Dermis microvascular lymphatic vessel endothelial cell (primary cell): ENCODE measurements at regions not wholly inside any gene's neighbourhood (a gene's known extent, or its start where the extent isn't known, plus 50 kb on each side); places are given as distances from the start of the nearest gene placed in this dataset.

ENCODE experiments used
- DNase-seq, 2 donors: peaks; one replicate each; pipeline versions ENCODE4 v3.0.0 to v3.0.0-alpha.2; 2010; ENCODE audit warnings: low read depth in 2 of 2

DNA sequence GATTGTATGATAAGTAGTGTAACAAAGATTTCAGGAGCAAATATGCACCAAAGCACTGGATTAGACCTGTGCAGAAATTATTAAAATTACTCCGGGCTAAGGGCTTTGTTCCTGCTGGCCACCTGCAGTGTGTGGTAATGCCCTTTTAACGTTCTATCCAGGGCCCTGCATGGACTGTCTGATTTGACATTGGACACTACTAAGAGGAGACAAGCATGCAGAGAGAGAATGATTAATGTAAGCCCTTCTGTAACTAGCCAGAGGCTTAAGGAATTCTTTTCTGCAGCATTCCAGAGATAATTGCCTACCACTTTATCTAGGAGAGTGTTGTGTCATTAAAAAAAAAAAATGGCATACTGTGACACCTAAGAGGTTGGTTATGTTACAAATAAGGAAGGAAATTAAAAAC, 117.0 kb downstream of the PCDH7 start:
- no peak for DNase-seq

DNA sequence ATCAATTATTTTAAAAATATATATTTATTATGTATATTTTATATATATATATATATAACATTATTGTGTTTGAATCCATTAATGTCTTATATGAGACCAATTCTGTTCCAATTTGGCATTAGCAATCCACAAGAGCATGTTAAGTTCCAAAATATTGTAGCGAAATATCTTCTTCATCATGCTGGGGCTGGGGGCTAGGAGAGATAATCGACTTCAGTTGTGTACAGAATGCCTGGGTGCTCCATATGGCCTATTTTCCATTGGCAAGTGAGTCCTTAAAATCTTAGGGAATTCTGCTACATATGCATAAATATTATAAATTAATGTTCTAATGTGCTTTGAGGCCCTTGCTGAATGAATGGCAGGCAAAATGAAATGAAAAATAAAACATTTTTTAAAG, 117.7 kb downstream of the PCDH7 start:
- DNase-seq: no peak

DNA sequence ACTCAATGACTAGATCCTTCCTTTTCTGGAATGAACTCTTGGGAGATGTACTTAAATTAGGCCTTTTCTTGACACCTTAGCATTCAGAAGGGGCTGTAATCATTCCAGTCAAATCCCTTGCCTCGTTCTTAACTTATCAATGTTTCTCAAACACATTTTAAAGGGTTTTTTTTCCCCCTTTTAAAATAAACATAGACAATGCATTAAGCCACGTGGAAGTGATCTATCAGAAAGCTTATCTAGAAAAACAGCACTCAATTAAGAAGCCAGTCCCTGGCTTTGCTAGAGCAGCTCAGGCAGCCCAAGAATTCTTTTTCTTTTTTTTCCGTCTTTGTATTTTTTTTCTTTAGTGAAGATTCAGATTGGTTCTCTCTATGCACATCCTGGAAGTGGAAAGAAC, 118.2 kb downstream of the PCDH7 start:
- no peak for DNase-seq

DNA sequence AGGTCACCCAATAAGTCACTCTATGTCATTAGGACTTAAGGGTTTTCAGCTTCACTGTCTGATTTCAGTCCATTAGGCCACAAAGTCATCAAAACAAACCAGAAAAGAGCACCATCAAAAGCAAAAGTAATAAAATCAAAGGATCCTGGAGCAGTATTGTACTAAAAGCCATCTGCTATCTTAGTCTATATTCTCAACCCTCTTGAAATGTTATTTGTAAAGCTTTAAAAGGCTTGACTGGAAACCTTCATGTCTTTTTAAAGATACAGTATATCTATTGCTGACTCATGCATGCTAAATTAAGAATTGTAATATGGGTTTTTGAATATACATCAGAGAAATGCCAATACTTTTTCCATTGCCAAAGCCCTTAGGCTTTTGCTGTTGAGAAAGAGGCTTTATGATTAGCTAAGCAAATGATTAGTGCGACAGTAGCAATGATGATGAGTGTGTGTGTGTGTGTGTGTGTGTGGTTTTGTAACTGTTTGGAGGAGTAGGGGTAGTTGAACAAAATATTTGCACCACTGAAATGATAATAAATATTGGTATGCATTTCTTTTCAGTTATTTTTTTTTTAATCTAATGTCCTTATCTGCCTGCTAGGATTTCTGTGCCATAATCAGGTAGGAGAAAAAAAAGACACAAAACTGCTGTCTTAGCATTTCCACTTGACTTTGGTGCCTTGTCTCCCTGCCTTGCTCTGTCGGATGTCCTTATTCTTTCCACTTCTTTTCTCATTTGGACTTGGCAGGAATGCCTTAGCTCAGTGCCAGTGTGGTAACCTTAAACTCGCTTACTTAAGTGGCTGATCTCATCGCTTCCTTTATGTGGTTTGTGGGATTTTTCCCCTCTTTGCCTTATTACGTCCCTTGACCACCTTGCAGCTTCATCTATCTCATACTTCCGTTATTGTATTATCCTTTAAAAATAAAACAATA, 119.7 kb downstream of the PCDH7 start:
- DNase-seq: no peak

DNA sequence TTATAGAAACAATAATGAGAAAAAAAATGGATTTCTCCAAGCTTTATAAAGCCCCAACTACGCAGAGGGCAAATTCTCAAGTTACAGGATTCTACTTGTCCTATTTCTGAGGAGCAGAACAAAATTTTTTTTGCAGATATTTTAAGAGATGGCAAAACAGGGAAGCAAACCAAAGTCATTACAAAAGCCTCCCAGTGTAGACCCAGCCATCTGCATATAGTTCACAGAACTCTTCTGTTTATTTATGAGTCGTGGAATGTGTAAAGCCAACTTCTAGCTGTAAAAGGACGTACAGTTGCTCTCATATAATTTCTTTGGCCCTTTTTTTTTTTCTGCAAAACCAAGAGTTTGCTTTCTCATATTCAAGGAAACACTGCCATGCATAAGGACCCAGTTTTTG, 120.4 kb downstream of the PCDH7 start:
- DNase-seq: no peak

DNA sequence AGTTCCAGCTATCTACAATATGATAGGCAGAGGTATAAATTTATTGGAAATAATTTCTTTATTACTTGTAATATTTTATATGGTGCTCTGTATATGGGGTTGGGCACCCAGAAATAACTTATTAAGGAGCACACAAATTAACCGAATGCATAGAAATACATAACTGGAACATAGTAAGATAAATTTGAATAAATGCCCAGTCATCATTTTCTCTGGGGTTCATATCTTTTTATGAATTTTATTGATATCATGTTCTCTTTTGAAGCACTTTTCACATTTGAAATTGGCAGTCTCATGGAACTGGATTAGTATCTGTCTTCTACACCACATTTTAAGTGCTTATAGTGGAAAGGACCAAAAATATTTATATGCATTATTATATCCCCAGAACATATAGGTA, 122.0 kb downstream of the PCDH7 start:
- no peak for DNase-seq

DNA sequence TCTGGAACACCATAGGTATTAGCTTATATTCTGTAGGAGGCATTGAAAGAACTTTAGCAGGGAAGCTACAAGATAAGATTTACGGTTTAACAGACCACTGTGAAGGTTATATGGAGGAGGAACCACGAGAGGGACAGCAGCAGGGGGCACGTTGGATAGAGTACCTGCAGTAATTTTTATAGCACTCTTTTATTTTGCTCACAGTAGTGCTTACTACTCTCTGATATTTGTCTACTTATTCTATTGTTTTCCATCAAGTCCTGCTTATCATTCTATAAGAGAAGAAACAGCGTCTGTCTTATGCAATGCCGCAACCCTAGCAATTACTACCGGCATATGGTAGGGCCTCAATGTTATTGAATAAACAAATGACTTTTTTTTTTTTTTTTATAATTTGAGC, 122.5 kb downstream of the PCDH7 start:
- DNase-seq: no peak

DNA sequence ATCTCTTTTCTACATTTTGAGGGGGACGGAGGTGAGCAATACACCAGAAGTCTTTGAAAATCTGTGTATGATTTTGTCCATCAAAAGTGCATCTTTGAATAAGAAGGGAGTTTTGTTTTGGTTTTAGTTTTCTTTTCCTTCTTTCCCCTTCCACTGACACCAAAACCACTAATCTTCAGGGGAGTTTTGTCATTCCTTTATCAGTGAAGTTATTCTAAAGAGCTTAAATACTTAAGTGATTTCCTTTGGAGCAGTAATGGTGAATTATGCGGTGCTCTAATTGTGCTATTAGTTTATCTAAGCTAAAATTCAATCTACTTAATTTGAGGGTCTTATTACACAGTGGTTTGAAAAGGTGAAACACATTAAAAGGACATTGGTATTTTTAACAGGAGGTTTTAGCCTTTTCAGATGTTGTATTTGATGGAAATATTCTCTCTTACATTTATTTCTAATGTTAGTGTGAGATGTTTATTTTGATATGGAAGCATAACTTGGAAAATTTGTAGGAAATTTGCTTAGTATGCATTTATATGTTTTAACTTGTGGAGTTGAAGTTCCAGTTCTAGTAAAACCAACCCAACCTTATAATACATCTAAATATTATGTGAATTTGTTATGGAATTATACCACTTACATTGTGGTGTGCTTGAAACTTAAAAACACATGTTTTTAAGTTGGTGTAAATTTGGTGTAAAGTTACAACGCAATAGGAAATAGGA, 124.9 kb downstream of the PCDH7 start:
- no peak for DNase-seq

DNA sequence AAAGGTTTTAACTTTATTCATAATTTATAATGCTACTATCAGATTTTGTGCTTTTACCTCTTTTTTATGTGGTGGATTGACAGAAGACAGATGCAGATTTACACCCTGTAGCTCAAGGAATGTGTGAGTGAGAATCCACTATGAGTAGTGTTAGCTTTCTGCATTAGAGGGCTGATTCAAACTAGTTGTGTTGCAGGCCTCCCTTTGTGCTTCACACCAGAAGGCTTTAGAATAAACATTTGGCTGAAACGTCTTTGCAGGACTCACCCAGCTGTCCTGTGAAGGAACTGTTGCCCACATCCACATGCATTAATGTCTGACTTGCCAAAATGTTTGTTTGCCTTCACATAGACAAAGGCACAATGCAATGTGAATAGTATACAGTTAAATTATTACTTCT, 127.0 kb downstream of the PCDH7 start:
- no peak for DNase-seq

DNA sequence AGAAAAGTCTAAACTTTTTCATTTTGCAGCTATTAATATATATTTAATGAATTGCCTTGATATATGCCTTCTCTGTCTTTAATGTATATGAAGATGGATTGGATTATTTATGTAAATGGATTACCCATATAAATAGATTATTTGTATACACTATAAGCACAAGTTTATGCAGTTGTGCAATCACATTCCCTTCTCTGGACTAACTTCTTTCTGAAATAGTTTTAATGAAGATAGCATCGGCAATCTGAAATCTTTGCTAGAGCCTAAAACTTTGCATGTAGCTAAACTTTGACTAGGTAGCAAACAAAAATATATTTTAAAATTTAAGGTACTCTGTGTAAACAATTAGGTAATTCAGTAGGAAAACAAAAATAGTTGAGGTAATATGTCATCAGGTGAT, 127.8 kb downstream of the PCDH7 start:
- DNase-seq: no peak

DNA sequence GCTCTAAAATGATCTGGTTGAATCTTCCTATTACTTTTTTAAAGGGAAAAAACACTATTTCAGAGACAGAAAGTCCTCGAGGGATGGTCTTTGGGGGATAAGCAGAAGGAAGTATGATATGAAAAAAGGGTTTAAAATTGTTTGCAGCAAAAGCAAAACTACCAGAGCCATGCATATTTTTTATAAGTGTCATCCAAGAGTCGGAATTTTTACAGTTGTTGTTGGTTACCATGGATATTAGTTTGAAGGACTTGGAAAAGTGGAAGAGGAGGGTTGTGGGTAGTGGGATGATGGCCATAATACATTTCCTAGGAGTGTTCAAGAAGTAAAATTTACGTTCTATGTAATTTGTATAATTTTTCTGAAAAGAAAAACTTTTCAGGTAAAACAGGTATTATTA, 134.4 kb downstream of the PCDH7 start:
- no peak for DNase-seq

DNA sequence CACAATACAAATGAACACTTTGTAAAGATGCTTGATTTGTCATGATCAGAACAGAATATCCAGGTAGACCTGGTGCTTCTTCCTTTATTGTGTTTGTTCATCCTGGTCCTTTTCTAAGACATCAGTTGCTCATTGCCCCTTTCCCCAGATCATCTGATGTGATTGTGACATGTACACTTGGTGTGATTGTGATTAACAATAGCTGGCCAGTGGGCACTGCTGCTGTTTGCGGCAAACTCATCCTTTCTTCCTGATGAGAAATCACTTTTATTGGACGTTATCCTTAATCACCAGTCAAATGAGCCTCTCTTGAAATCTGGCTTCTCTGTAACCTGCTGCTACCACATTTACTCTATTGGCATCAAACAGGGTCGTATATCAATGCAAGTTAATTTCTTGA, 135.1 kb downstream of the PCDH7 start:
- DNase-seq: no peak

DNA sequence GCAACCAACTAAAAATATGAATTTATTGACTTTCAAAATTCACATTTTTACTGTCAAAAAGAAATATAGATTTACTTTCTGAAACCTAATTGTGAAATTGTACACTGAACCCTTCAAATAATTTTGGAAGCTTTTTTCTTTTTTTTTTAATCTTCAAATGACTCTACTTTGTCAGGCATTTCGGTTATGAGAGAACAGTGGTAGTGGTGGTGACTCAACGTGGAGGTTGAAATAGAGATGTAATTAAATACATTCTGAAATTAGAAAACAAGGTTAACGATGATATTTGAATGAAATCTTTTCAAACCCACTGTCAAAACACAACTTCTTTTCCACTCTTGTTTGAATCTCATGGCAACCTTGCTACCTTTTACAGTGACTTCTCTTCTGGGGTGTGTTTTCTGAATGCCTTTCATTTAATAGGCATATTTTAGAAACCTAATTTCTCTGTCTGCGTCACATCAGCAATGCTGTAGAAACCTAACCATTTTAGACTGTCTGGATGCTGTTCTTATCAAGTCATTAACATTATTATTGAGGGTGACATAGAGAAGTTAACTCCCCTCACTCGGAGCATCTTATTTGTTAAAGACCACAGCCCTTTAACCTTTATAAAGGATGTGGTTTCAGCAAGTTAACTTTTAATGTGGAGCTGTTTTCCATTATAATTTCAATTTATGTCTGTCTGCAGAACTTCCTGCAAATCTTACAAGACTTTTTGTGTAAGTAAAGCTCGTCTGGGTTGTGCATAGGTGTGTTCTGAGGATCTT, 136.8 kb downstream of the PCDH7 start:
- DNase-seq: no peak

DNA sequence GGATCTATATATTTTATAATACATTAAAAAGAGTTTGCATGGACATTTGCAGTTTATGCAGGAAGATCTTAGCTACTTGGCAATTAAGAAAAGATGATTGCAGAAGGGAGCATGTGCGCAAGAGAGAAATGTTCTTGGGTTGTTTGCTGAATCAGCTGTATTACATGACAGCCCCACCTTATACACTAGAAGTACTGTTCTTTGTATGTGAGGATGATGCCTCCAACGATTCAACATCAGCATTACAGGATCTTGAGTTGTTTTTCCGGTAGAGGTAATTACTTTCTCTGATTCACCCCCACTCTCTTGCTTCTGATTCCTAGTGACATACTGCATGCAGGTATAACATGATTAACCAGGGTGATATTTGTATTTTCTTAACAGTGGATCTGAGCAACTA, 140.8 kb downstream of the PCDH7 start:
- no peak for DNase-seq

DNA sequence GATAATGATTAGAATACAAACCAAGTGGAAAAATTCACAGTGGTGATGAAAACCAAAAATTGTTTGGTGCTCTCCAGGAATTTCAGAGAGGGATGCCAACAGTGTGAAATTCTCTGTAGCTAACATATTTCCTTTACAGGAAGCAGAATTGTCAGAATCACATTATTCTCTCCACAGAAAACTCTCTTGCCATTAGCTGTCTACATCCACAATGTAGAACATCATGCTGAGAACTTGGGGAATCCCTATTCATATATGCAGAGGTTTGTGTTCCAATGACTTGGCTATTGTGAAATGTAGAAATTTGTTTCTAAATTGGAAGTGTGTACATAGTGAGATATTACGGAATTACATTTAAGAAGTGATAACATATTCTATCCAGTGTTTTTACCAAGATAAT, 142.0 kb downstream of the PCDH7 start:
- no peak for DNase-seq

DNA sequence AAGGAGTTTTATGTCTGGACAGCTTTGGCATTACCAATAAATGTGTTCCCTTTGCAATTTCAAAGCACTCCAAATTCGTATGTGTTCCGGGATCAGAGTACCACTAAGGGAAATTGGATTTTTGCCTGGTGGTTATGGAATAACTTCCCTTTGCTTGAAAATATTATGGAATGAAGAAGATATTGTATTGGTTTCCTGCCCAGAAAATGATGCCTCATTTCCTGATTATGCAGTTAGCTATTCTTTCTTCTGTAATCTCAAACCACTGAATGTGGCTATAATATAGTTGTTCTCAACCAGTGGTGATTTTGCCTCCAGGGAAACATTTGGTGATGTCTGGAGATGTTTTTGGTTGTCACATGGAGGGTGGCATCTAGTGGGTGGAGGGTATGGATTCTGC, 142.9 kb downstream of the PCDH7 start:
- peak; percentile 21 to 42 for DNase-seq

DNA sequence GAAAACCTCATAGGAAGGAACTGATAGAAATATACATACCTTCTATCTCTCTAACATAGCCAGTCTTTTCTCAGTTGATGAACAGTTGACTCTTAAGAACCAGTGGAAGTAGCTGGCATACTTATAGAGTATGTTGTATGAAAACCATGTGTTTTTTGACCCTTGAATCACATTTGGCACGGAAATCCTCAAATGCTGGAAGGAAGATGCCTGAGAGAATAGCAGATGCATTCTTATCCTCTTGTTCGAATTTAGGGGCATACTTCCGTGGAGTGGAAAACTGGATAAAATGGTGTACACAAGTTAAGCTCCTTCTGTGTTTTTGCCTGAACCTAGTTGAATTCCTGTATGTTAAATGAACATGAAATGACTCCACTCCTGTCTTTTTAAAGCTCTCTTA, 145.5 kb downstream of the PCDH7 start:
- no peak for DNase-seq

DNA sequence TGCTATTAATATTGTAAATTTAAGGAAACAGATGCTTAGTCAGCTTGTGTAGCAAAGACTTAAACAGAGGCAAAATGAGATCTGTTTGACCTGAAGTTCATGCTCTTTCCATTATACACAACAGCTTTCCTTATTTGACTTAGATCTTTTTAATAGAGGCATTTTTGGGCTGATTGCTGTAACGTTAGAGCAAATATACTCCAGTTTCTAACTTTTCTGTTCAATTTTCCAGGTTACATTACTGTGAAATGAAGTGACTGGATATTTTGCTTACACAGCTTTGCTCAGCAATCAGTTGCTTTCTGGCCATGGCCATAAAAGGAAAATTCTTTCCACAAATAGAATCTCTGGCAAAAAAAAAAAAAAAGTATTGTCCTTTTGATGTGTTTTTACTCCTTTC, 146.2 kb downstream of the PCDH7 start:
- peak in 1 of 2 donors; percentile 4 for DNase-seq

DNA sequence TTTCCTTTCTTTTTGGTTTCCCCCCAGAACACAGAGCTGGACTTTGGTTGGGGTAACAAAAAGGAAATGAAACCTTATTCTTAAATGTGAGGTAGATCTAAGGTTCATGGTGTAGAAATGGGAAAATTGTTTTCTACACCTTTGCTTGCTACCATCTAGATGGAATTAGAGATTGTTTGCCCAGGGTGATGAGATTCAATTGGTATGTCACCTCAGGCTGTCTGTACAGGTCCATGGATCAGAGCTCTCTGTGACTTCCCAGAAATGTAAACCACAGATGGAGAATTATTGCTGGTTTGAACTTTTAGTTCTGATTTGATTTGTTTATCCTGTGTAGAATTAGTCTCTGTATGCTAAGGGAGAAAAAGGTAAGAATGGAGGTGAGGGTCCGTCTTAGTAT, 146.7 kb downstream of the PCDH7 start:
- no peak for DNase-seq

DNA sequence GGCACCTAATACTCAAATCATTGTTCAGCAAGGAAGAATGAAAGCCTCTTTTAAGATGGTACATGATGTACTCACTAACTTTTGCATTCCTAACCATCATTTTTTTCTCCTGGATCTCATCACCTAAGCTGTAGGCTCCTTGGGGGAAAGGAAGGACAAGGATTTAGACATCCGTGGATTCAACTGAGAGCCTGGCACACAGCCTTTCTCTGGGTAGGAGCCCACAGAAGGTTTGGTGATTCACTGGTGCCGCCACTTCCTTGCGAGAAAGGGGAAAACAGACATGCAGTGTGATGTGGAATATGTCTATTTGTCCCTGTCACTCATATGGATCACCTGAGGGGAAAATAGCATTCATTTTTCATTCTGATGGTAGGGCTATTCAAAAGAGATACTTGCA, 147.3 kb downstream of the PCDH7 start:
- DNase-seq: no peak

DNA sequence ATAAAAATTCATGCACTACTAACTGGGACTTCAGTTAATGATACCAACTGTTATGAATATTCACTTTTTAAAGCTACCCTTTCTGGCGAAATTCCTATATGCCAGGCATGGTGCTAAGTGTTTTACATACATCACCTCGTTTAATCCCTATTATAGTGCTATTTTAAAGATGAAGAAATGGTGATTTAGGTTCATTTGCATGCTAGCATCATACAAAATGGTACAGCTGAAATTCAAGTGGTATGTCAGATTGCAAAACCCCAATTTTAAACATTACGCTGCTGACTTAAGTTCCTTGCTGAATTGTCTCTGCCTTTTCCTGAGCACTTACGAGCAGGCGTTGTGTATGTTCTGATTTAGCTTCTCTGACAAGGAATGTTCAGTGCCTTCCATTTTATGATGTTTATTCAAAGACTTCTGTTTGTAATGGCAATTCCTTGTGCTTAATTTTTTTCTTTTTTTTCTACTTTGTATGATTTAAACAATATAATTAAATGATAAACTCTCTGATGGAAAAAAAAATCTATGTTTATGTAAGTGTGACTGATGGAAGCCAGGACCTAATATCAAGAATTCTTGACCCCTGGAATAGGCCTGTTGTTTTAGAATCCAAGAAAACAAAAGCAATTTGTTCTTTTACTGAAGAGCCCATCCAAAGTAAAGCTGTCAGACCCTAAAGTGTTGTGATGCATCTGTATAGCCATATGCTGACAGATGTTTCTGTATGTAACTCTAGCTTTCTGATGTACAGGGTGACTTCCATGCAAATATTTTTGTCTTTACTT, 148.1 kb downstream of the PCDH7 start:
- no peak for DNase-seq
